NCI-H2196 (cell line): ENCODE measurements at regions not wholly inside any gene's neighbourhood (a gene's known extent, or its start where the extent isn't known, plus 50 kb on each side); places are given as distances from the start of the nearest gene placed in this dataset.
"Not testable (repeated sequence)": the region's sequence is repeated elsewhere in the genome, so short reads cannot be mapped to it uniquely, and the experiment has no call there.

ENCODE experiments used
- DNase-seq: peaks from one replicate; lab custom pipeline; 2025; ENCODE audit not compliant: unreplicated experiment; lab: John Stamatoyannopoulos, UW

DNA sequence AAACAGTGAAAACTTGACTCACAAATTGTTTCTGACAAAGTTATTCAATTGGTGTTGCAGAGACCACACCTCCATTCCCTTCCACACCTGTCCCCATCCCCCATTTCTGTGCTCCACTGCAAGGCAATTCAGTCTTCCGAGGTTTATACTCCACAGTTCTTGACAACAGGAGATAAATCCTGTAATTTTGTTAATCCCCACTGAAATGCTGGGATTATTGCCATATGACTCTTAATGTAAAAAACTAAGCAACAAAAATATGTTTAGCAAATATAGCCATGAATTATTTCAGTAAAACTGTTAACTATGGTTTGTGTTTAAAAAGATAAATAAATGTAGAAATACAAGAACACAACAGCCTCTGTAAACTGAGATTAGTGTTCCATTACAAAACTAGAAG, 170.1 kb upstream of the SEMA3D start:
- no peak for DNase-seq

DNA sequence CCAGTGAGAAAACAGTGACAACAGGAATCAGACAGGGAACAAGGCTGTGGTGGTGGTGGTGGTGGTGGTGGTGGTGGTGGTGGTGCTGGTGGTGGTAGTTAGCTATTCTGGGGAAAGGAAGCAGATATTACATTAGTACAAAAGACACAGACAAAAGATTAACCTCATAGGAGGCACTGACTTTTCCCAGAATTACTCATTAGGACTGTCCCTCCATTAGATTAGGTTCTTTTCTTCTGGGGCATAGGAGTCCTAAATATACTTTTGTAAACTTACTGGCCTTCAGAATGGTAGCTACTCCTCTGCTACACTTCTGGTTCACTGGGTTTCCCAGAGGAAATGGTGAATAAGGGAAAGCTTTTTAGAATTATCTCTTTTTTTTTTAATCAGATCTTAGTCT, 156.6 kb upstream of the SEMA3D start:
- DNase-seq: no peak

DNA sequence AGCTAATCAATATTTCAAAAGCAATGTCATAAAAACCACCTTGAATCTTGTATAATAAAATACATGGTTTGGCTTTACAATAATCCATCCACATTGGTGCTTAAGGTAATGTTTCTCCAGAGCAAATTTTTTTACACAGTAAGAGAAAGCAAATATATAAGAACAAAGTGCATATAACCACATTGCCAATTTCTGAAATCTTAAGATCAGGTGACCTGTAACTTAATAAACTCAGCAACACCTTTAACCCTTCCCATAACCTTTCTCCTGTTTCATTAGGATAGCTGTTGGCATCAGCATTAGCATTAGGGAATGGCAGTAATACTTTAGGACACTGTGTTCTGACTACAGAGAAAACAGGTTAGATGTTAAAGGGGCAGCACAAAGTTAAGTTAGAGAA, 155.9 kb upstream of the SEMA3D start:
- DNase-seq: no peak

DNA sequence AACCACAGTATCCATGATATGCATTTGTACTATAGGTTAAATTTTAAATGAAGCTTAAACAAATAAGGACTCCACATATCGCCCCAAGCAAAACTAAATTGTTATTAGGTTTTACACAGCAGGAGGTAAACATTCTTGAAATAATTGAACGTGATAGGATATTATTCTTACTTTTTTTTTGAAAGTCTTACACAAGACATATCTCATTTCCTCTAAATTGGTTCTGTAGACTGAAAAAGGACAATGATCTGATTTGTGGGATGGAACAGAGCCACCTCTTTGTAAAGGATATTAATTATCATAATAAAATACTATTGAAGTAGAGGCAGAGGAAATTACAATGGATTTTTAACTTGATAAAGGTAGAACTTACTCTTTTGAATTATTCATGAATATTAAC, 155.1 kb upstream of the SEMA3D start:
- DNase-seq: no peak

DNA sequence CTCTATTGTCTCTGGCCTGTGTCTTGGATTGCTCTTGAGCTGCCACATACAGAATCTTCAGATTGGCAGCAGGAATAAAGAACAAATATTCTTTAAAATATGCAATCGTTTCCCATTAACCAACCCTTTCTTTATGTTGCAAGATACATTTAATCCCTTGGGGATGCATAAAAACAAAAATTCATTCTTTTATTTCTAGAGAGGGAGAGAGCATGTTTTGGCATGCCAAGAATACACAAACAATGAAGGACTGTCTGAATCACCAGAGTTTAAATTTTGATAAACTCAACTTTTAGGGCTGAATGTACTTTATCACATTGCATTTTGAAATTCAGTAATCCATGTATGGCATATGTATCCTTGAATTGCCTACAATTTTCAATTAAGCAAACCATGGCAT, 154.3 kb upstream of the SEMA3D start:
- no peak for DNase-seq

DNA sequence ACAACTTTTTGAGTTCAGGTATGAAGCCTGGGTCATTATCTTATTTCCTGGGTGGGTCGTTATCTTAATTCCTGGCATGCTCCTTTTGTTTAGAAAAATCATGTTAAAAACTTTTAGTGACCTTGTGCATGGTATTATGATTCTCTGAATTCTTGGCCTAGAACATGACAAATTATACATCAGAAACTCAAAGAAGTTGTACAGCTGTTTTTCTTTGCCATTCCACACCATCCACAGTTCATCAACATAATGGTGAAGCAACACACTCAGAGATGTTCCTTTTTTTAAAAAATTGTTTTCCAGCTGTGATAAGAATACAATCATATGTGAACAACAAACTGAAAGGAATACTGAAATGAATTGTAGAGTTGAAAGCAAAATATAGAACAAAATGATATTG, 149.2 kb upstream of the SEMA3D start:
- no peak for DNase-seq

DNA sequence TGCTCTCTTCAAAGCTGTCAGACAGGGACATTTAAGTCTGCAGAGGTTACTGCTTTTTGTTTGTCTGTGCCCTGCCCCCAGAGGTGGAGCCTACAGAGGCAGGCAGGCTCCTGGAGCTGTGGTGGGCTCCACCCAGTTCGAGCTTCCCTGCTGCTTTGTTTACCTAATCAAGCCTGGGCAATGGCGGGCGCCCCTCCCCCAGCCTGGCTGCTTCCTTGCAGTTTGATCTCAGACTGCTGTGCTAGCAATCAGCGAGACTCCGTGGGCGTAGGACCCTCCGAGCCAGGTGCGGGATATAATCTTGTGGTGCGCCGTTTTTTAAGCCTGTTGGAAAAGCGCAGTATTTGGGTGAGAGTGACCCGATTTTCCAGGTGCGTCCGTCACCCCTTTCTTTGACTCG, 148.3 kb upstream of the SEMA3D start:
- DNase-seq: not testable (repeated sequence)

DNA sequence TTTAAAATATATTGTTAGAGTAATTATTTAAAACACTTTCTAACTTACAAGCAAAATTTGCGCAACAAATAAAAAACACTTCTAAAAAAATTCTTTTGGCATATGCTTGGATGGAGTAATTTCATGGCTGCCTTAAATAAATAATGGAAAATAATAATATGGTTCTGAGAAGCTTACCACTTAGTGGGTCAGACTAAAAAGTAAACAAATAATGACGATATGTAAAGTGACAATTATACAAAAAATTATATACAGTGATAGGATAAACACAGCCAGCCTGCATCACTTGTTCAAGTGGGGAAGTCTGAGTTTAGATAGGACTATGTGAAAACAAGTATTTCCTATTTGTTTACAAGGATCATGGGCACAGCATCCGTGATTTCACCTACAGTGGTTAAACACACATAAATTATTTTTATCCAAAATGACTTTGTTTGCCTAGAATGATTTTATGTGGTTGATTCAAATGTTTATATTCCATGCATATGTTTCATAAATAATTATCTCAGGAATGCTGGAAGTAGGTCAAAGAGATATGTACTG, 141.7 kb upstream of the SEMA3D start:
- no peak for DNase-seq

DNA sequence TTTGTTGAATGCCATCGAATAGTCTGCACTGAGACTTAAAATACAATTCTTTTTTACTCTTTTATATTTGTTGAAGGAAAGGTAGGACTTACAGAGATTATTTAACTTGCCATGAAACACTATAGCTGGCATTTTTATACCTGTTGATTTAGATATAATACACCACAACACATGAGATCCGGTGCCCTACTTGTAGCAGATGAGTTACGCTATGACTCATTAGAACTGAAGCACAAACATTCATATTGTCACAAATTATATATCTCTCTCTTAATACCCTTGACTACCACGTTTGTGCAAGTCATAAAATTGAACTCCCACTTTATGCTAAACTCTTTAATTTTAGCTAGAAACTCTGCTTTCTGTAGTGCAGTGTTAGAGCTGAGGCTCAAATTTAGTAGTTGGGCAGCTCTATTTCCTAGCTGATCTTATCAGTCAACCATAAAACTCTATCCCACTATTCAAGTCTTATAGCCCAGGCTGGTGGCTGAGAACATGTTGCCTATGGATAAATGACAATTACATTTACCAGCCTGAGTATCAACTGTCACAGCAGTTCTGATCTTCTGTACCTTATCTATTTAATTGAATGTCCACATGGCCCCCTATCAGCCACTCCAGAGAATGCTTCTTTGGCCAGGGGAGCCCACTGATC, 137.4 kb upstream of the SEMA3D start:
- DNase-seq: no peak

DNA sequence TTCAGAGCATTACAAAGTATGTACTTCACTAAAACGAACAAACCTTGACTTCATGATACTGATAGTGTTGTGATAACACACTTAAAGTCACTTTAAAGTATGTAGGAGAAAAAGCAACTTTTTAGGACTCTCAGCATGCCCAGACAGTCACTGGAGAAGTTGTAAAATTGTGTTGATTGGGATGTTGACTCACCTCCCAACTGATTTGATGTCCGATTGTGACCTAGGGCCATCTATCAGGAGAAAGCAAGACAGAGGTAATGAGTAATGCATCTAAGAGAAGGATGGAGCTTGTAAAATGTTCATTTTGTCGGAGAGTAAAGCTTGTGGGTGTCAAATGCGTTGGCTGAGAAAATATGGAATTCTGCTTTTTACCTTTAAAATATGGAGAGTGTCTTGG, 135.4 kb upstream of the SEMA3D start:
- no peak for DNase-seq

DNA sequence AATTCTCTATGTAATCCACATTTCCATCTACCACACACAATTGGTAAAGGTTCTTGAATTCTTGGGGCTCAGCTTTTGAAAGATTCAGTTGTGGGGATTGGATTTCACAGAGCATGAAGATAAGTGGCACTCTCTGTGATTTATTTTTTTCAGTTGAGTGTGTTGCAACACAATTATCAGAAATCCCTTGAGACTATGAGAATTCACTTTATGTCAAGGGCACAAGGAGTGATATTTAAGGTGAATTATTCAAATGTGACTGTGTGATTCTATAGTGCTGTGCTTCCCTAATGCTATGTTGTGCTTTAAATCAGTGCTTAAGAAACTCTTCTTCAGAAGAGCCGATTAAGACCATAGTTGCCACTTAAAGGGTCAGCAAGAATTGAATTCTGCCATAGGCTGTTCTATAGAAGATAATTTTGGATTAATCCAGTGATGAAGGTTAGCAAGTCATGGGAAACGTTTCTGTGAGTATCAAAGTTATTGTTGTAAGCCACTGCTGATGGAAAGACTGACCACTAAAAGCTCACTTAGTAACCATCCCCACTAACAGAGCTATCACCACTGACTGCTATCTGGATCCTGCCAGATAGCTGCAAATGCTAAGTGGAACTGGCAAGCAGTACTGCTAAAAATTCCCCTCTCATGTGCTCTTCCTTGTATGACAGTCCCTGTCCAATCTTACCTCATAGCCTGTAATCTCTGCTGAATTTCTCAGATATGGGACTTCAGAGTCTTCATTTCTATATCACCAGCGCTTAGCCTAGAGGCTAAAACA, 134.0 kb upstream of the SEMA3D start:
- no peak for DNase-seq

DNA sequence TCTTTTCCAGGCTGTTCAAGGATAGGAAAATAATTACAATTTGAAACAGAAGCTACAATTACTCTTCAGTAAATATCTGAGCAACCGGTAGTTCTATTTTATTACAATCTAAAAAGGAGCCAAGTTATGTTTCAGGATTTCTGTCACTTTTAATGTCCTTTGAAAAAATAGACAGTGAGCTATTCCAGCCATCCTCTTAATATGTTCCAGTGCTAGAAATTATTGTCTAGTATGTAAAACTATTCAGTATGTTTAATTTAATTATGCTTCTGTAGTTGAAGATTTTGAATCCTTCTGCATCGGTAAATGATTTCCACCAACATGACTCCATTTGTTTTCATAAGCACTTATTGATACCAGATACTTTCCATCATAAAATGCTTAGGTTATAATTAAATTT, 129.6 kb upstream of the SEMA3D start:
- DNase-seq: no peak

DNA sequence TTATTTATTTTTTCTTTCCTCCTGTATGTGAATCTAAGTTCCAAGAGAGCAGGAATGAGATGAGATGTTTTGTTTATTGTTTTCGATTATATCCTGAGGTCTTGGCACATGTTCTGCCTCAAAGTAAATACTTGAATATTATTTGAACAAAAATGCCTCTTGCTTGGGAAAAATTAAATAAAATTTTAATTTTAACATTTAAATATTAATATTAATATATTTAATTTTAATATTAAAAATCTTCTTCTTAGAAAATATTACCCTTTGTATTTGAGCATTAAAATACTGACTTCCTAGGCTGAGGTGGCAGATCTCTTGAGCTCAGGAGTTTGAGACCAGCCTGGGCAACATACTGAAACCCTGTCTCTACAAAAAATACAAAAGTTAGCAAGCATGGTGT, 123.4 kb upstream of the SEMA3D start:
- no peak for DNase-seq

DNA sequence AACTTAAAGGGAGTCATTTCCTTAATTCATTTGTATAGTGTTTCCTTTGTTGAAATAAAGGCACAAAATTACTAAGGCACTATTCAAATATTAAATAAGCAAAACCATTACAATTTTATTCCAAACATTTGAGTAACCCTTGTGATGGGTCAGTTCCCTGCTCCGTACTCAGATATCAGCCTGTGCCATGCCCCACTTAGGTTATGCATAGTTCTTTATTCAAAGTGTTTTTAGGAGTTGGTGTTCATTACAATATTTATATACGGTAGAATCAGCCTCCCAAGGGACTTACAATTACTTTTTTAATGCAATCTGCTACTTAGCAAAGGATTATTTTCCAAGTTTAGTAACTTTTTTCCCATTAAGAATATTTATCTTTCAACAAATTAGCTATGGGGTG, 119.3 kb upstream of the SEMA3D start:
- no peak for DNase-seq

DNA sequence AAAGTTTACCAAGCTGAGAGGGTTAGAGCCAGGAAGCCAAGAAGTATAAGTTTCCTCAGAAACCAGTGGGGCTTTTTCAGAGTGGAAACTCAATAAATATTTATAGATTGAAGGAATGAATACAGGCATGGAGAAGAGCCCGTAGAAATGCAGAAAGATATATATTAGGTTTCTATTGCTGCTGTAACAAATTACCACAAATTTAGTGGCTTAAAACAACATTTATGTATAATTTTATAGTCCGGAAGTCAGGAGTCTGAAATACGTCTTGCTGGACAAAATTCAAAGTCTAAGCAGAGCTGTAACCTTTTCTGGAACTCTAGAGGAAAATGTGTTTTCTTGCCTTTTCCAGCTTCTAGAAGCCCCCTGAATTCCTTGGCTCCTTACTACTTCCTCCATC, 107.3 kb upstream of the SEMA3D start:
- DNase-seq: no peak

DNA sequence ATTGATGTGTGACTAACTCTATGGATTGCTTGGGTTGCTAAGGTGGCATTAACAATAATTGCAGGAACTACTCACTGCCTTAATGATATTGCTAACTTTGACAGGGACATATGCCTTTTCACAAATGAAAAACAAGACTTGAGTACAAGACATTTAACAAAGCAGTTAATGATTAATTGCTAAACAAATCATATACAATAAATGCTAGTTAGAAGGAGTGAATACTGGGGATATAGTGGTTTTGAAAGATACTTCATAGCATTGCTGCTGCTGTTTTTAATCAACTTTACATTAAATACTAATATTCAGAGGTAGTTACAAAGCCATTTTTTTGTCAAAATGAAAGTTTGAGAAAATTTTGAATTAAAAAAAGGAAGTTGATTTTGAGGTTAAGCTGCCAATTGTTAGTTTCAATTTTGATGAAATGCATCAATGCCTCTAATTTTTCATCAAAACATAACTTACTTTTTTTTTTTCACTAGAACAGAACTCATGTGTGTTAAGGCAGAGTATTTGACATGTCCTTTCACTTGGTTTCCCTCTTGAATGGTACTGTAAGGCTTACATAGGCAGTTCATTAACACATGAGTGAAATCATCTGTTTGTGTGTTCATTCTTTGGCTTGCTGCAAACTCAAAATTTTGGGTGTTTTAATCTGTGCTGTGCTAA, 106.2 kb upstream of the SEMA3D start:
- no peak for DNase-seq

DNA sequence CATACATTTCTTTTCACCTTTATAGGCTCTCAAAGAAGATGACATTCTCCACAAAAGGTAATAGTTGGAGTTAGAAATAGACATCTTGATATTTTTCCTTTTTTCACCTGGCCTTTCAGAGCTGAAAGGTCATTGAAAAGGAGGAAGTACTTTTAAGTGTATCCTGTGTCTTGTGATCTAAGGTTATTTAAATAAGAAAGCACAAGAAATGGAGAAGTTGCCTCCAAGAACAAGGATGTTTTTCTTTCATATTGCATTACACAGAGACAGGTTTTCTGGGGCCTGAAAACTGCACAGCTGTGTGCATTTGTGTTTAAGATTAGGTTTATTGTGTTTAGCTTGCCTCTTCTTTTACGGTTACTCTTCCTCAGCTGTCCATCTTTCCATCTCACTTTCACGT, 103.4 kb upstream of the SEMA3D start:
- DNase-seq: no peak

DNA sequence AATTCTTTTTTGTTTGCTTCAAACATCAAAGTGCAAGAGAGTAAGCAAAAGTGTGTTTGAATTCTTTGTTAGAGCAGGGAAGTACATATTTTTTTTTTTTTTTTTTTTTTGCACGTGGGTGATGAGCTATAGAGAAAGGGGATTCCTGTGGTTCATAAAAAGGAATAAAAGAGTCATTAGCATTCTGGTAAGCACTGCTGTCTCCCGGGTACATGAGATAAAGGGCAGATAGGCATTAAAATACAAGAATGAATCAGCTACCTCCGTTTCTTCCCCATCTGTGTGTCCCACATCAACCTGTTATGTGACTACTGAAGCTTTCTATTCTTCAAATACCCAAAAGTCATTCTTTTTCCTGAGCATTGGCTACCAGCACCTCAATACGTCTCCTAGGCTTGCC, 102.4 kb upstream of the SEMA3D start:
- DNase-seq: no peak

DNA sequence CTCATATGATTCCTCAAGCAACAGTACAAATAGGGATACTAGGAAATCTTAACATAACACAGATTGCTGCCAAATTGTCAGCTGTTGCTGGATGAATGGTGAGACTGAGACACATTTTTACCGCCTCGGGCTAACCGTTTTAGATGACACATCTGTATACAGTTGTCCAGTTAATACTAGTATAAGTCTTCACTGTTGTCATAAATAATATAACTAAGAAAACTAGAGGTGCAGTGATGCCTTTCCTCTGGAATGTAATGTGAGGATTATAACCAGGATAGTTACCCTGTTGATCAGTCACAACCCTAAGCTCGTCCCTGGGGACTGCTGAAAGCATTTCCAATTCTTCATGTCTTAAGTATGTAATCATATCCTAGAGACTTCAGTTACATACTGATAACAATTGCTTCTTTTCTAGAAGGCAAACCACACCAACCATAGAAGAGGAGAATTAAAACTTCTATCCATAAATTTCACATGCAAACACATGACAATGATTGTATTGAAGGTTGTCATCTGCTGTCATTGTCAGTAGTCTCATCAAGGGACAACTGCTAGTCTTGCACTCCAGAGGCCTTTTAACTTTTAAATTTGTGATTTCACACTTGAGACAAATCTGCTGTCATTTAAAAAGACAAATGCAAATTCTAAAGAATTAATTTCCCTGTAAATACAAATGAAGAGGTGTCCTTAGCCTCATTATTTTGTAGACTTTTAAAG, 100.4 kb upstream of the SEMA3D start:
- no peak for DNase-seq

DNA sequence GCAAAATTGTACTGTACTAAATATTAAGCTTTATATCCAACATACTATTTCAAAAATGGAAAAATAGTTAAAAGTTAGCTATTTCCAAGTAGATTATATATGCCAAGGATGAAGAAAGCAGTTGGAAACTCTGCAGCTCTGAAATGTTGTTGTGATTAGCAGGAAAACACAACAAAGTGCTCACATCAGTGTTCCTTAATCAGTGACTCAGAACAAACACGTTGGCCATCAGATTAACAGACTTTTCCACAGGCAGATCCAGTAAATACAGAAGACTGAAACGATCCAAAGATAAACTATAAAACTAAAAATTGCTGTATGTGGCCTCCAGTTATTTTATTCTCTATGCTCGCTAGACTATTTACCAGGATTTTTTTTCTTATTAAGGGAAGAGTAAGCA, 99.6 kb upstream of the SEMA3D start:
- no peak for DNase-seq

DNA sequence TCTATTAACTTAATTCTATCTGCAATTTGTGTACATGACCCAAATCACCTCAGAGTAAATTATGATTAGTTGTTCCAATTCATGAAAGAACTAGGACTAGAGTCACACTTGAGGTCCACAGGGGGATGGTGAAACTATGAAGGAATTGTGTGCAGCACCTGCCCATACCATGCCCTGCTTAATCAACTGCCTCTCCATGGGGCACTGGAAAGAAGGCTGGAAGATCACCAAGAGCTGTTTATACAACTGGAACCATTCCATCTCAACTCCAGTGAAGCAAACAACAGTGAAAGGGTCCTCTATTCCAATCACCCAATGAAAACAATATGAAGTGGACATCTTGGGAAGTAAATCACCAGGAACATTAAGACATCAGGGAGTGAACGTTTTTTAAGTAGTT, 98.7 kb upstream of the SEMA3D start:
- no peak for DNase-seq

DNA sequence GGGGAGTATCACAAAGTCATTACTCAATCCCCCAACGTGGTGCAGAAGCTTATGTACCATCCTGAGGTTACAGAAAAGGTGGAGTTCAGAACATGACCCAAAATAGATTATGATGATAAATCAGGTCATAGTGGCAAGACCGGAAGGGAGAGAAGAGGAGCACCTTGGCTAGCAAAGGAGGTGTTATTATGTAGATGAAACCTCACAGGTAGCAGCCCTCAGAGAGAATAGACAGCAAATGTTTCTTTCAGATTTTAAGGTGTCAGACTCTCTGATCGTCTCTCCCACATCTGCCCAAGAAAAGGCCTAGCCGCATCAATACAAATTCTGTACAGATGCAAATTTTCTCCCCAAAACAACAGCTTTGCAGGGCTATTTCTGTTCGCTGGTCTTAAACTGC, 88.3 kb upstream of the SEMA3D start:
- DNase-seq: no peak
